Epithelial cell of proximal tubule (primary cell): ENCODE measurements at regions not wholly inside any gene's neighbourhood (a gene's known extent, or its start where the extent isn't known, plus 50 kb on each side); places are given as distances from the start of the nearest gene placed in this dataset.

ENCODE experiments used
- DNase-seq: peaks from one replicate; pipeline ENCODE4 v3.0.0-alpha.2; 2011; ENCODE audit warnings: low read depth
- H3K4me3 ChIP-seq: 2 replicates; pipeline ENCODE4 v1.5.1; 2011; ENCODE audit warnings: low read depth, mild to moderate bottlenecking, low read length
- TF ChIP-seq, protein P1 (sequence below): conservative IDR thresholded peaks from 2 replicates; pipeline ENCODE4 v1.5.1; 2012; ENCODE audit warnings: low read depth, mild to moderate bottlenecking, low read length

DNA sequence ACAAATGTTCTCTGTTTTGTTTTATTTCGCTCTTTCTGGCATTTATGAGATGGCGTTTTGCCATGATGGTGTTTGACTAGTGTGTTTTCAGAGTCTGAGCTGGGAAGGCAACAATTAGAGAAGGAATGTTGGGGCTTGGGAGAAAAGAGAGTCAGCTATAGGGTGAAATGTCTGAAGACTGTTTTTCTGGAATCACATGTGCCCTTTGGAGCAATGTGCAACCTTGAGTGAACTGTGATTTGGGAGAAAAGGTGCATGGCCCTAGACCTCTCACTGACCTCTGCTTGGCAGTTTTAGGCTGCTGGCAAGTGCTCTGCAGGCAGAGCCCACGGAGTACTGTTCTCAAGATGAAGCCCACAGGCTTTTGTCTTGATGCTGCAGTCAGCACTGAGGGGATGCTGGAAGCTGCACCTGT is 379.9 kb upstream of the PDE3A start:
- DNase-seq = no peak
- TF ChIP-seq, protein P1, sequence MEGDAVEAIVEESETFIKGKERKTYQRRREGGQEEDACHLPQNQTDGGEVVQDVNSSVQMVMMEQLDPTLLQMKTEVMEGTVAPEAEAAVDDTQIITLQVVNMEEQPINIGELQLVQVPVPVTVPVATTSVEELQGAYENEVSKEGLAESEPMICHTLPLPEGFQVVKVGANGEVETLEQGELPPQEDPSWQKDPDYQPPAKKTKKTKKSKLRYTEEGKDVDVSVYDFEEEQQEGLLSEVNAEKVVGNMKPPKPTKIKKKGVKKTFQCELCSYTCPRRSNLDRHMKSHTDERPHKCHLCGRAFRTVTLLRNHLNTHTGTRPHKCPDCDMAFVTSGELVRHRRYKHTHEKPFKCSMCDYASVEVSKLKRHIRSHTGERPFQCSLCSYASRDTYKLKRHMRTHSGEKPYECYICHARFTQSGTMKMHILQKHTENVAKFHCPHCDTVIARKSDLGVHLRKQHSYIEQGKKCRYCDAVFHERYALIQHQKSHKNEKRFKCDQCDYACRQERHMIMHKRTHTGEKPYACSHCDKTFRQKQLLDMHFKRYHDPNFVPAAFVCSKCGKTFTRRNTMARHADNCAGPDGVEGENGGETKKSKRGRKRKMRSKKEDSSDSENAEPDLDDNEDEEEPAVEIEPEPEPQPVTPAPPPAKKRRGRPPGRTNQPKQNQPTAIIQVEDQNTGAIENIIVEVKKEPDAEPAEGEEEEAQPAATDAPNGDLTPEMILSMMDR = no peak
- no peak overlapping the region for H3K4me3 ChIP-seq

DNA sequence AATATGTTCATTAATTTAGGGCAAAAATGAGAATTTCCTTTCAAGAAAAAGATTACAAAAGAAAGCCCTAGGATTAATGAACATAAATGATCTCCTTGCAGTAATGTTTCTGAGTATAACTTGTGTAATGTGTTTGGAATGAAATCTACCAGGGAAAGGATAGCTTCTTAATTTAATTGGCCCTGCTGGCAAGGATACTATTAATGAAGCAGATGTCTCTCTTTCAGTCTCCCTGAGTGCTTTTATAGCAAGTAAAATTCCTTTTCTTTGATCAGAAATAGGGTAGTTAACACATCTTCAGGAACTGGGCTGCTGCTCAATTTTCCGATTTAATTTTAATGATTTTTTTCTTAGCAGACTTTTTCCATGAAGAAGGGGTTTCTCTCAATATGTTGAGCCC is 379.4 kb upstream of the PDE3A start:
- DNase-seq = no peak
- H3K4me3 ChIP-seq = no peak overlapping the region
- TF ChIP-seq, protein P1 = no peak

DNA sequence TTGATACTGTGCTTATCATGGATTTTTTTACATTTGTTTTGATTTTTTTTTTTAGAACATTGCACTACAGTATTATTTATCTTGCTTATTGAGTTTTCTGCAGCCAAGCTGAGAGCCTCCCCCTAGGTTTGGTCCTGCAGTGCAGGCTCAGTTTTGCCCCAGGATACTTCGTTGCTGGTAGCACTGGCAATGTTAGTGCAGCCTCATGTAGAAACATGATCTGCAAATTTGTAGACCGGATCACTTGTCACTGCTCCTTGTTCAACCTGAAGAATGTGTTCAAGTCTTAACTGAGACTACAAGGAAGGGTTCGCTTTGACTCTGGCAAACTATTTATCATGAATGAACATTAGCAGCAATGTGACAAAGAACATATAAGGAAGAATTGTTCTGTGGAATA is 377.2 kb upstream of the PDE3A start:
- no peak overlapping the region for H3K4me3 ChIP-seq
- no peak for DNase-seq
- TF ChIP-seq, protein P1 = no peak

DNA sequence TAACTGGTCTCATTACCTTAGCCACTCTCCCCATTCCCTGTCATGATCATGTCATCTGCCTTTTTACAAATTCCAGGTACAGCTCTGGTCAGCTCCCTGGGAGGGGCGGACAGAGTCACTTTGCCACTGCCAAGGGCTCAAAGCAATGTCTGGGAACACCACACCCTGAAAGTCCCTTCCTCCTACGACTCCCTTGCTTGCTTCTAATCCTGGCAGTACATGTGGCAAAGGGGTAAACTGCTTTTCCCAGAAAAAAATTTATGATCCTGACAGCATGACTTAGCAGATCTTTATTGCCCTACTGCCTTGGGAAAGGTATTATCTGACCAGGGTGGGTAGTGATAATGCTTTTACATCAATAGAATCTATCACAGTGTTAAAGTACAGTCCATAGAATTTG is 376.0 kb upstream of the PDE3A start:
- DNase-seq = no peak
- TF ChIP-seq, protein P1 = no peak
- no peak overlapping the region for H3K4me3 ChIP-seq

DNA sequence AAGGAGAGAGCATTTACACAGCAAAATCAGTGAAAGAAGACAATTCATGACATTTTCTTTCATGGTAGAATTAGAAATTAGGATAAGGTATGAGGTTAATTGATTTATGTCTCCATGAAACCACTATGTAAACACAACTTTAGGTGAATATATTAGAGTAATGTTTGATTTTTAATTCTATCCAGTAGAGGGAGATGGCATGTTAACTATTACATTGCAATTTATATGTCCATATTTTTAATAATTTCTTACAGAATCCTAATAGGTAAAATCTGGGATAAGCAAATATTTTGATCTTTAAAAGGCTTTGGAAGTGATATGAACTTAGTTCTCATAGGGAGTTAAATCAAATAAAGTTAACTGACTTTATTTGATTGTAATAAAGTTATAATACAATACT is 373.4 kb upstream of the PDE3A start:
- no peak overlapping the region for H3K4me3 ChIP-seq
- TF ChIP-seq, protein P1 = no peak
- no peak for DNase-seq

DNA sequence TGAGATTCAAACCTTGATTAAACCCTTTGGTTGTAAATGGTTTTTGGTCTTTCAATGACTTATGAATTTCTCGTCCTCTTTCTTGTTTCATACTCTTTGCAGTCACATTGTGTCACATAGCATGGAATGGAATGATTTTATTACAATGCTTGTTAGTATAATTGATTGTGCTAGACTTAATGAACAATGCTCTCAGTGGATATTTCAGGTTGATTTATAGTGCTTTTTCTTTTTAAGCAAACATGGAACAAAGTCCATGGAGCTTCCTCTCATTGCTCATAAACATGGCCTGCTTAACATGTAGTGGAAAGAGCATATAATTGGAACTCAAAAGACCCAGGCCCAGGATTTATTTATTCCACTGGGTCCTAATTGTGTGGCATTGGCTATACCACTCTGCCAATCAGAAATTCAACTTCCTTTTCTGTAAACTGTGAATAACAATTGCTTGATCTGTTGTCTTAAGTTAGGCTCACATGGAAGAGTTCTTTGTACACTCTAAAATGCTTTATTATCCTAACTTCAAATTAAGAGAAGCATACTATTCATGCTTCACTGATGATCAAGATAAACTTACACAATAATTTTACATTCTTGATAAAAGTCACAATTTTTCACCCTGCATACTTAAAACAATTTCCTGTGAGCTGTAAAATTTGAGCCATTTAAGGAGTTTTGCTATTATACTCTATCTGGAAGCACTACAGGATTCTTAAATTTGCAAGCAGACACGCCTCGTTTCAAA is 370.5 kb upstream of the PDE3A start:
- TF ChIP-seq, protein P1 = no peak
- no peak overlapping the region for H3K4me3 ChIP-seq
- DNase-seq = no peak

DNA sequence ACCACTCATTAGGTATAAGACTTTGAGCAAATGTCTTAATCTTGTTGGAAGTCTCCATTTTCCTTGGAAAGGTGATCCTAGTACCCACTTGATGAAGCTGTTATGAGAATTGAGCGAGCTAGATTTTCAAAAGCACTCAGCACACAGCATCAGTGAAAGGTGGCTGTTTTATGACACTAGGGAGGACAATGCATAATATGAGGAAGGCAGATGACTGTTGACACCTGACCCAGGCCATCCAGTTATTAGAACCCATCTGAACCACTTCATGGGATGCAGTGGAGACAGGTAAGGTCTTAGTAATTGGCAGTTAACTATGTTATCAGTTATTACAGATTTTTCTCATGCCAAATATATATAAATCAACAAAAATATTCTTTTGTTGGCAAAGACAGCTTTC is 369.9 kb upstream of the PDE3A start:
- TF ChIP-seq, protein P1 = no peak
- no peak overlapping the region for H3K4me3 ChIP-seq
- no peak for DNase-seq
